ENCODE measurements at regions not wholly inside any gene's neighbourhood (a gene's known extent, or its start where the extent isn't known, plus 50 kb on each side); places are given as distances from the start of the nearest gene placed in this dataset.
"Not testable (repeated sequence)": the region's sequence is repeated elsewhere in the genome, so short reads cannot be mapped to it uniquely, and the experiment has no call there.

GRCh38 chr9:110132531-110132930, 75.4 kb downstream of the C9orf152 start:
- not testable (repeated sequence) for TF ChIP-seq CTCF (IDR thresholded peaks at IDR 0.05); EZH2 (IDR thresholded peaks at IDR 0.05; ENCODE audit: borderline replicate concordance, insufficient read depth, low read depth, low read length, poor library complexity, severe bottlenecking)

Measured in B cell (primary cell).